Lower leg skin (tissue), 3 donors: ENCODE measurements at regions not wholly inside any gene's neighbourhood (a gene's known extent, or its start where the extent isn't known, plus 50 kb on each side); places are given as distances from the start of the nearest gene placed in this dataset.

Experiments
- CTCF ChIP-seq, 3 donors: fragments of 450-650 bp; IDR thresholded peaks; one replicate each; pipeline ENCODE4 v1.5.1; 2016; ENCODE audit warnings: antibody characterized with exemption in 3 of 3, mild to moderate bottlenecking in 3 of 3, moderate library complexity in 2 of 3
- POLR2A ChIP-seq, 2 donors: fragments of 450-650 bp; IDR thresholded peaks; one replicate each; pipeline ENCODE4 v1.6.1; 2016 to 2017; ENCODE audit warnings: antibody characterized with exemption in 2 of 2, mild to moderate bottlenecking in 1 of 2, moderate library complexity in 1 of 2

- TF ChIP-seq CTCF (IDR thresholded peaks at IDR 0.05) (no peak), POLR2A (IDR thresholded peaks at IDR 0.05) (no peak)
These were observed 130.6 kb upstream of the LSM8 start for GRCh38 chr7:118053353-118053752.
